ENCODE measurements at regions not wholly inside any gene's neighbourhood (a gene's known extent, or its start where the extent isn't known, plus 50 kb on each side); places are given as distances from the start of the nearest gene placed in this dataset.
A peak's percentile ranks its signal among the peaks of the same experiment; 100 is the strongest.

DNA sequence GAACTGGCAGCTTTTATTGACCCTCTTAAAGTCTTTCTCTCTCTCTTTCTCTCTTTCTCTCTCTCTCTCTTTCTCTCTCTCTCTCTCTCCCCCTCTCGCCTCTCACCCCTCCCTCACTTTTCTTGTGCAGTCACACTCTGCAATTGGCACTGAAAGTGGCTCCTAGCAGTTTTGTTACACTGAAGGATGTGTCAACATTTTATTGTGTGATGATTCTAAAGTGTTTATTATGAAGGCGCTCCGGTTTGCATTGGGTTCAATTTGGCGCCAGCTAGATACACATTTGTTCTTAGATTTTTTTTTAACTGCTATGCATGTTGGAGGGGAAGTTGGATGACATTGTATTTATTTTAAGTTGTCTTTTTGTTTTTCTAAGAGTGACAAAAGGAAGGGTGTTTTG is 64.0 kb upstream of the CHRM3 start:
- no peak for DNase-seq (ENCODE audit: low spot score)

DNA sequence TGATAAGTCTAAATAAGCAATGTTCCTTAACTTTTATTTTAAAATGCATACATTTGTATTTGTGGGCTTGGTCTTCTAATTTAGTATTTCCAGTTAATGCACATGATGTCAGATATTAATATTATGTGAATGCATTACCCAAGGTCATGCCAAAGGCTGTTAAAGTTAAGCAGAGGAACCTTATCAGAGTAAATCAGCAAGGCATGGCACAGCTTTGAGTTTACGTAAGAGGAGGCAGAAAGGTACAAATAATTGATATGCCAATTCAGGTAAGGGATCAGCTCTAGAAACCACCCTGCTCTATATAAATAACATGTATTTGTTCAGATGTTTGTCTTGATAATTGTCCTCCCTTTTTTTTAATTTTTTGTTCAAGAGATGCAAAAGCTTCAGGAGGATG is 64.5 kb upstream of the CHRM3 start:
- DNase-seq (ENCODE audit: low spot score), result no peak

DNA sequence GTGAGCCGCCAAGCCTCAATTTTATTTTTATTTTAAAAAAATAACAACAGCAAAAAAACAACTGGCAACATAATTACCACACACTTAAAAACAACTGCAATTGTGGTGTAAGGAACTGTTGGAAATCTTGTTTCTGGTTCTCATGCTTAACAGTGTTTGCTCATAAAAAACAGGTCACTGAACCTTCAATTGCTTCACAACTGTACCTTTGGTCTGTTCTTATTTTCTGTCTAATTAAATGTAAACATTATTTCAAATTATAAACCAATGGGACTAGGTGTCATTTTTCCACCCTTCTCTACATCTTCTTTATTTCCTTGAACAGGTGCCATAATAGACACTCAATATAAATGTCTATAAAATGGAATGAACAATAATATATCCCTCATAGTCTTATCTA is 68.4 kb upstream of the CHRM3 start:
- no peak for DNase-seq (ENCODE audit: low spot score)

DNA sequence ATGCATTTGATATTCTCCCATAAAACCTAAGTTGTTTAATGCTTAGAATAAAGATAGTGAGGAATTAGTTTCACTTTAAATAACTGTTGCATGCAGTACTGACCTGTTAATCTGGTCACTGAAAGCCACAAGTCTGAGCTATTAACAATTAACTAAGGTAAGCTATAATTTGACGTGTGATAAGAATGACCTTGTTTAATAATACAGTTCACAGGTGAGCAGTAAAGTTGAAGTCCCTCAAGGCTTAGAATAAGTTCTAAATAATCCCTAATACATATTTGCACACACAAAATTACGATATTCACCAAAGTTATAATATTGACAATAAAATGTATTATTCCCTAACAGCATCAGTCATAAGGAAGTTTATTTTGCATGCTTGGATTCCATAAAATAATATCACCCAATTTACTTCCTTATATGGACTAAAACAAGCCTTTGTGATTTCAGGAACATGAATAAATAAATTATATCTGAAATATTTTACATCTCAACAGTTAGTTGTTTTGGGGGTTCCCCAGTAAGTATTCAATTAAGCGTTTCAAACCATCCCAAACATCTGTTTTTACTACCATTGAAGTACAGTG is 70.6 kb upstream of the CHRM3 start:
- DNase-seq (ENCODE audit: low spot score), result no peak

DNA sequence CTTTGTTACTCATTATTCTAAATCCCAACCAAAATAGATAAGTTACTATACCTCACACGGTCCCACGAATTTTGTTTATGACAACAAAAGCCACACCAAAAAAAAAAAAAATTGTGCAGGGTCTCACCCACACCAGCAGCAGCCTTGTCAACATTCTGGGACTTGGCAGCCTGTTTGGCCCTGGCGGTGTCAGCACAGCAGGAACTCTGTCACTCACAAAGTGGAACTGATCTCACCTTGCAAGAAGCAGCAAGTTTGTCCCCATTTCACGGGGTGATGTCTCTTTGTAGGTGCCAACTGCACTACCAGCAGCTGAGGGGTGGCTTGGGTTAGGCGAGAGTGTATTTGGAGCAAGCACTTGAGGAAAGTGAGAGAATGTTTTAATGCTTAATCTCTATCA is 75.0 kb upstream of the CHRM3 start:
- DNase-seq (ENCODE audit: low spot score), result no peak

DNA sequence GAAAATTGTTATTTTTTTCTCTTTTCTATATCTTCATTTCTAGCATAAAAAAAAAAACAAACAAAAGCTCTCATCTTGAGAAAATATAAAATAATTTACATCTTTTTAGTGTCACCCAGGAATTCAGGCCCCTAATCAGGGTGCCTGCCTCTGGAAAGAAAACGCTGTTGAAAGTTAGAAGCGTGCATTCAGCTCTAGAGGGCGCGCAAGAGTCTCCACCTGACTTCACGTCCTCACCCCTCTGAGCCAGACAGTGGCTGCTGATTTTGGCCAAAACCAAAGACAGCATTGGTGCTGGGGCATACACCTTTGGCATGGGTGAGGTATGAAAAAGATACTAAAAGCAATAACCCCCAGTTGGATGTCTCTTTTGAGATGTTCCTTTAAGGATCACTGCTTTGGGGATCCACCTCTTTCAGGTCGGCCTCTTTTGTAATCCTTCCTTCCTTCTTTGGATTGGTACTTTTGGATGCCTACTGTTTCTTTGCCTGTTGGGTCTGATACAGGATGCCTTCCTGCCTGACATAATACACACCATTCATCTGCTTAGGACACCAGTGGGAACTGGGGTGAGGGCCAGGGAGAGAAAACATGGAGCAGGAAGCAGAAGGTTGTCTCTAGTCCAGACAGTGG is 77.6 kb upstream of the CHRM3 start:
- DNase-seq (ENCODE audit: low spot score), result no peak

DNA sequence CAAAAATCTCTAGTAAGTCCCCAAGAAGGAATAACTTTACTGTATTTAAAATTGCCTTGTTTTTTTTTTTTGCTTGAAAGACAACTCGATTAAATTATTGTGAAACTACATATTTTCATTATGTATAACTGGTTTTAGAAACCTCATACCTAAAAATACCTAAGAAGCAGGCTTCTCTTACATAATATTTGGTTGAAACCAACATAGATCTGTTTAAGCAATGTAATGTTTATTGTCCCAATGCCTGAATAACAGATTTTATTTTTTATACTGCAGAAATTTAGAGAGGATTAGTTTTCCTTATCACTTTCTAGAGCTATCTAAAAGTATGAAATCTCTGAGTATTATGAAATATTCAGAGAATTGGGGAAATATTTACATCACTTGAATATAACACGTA is 78.5 kb upstream of the CHRM3 start:
- no peak for DNase-seq (ENCODE audit: low spot score)

DNA sequence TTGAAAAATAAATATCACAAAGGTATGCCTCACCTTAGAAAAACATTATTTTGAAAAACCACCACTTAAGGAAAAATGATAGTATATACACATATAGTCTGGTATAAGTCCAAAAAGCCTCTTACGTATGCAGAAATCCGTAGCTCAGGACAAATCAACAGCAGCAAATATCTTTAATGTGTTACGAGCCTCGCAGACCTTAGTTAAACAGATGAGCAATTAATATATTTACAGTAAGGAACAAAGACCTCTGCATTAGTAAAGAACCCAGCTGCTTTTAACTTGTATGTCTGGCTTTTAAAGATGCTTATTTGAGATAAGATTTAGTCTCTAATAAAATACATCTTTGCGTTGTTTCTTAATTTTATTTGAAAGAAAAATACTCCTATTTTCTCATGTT is 79.9 kb upstream of the CHRM3 start:
- peak; percentile 20 for DNase-seq (ENCODE audit: low spot score)

DNA sequence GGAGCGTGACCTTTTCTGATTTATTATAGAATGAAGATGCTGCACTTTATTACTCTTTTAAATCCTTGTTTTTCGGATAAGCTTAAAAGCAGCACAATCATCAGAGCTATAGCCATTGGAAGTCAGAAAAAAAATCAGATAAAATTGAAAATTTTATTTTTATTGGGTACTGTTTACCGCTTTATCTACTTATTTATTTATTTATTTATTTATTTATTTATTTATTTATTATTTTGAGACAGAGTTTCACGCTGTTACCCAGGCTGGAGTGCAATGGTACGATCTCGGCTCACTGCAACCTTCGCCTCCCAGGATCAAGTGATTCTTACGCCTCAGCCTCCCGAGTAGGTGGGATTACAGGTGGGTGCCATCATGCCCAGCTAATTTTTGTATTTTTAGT is 83.1 kb upstream of the CHRM3 start:
- DNase-seq (ENCODE audit: low spot score), result no peak

DNA sequence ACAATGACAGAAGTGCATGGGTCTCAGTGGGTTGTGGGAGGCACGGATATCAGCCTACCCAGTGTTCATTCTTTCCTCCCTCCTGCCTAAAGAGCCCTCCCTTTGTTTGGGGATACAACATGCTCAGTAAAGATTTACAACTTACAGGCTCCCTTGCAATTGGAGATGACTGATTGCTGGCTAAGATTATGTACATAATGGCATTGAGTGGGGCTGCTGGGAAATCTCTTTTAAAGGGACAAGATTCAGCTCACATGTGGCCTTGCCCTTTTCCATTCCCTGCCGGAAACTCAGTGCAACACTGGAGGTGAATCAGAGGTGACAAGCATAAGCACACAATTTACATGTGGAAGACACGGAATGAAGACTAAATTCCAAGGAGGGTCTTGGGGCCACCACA is 83.7 kb upstream of the CHRM3 start:
- DNase-seq (ENCODE audit: low spot score), result no peak

DNA sequence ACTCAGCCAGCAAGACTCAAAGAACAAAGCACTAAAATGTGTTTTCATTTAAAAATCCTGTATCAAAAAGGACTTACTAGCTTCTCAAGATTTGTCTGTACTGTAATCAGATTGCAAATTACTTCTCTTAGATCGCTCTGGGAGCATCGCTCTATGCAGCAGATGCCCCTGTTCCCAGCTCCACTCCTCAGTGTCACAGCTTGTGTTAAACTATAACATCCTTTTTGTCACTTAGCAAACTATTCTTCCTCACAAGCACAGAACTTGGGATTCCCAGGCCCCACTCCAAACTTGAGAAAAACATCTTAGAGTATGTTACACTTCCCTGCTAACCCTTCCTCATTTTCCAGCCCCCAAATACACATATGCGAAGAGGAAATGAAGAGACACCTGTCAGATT is 85.1 kb upstream of the CHRM3 start:
- no peak for DNase-seq (ENCODE audit: low spot score)

DNA sequence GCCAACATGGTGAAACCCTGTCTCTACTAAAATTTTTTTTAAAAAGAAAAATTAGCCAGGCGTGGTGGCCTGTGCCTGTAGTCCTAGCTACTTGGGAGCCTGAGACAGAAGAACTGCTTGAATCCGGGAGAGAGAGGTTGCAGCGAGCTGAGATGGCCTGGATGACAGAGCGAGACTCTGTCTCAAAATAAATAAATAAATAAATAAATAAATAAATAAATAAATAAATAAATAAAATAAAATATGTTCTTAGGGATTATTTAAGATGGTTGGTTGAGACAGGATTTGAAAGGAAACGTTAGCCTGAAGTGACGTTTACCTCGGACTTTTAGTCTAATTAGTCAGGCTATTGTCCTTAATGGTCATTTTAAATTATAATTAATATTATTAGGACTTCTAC is 88.5 kb upstream of the CHRM3 start:
- no peak for DNase-seq (ENCODE audit: low spot score)

DNA sequence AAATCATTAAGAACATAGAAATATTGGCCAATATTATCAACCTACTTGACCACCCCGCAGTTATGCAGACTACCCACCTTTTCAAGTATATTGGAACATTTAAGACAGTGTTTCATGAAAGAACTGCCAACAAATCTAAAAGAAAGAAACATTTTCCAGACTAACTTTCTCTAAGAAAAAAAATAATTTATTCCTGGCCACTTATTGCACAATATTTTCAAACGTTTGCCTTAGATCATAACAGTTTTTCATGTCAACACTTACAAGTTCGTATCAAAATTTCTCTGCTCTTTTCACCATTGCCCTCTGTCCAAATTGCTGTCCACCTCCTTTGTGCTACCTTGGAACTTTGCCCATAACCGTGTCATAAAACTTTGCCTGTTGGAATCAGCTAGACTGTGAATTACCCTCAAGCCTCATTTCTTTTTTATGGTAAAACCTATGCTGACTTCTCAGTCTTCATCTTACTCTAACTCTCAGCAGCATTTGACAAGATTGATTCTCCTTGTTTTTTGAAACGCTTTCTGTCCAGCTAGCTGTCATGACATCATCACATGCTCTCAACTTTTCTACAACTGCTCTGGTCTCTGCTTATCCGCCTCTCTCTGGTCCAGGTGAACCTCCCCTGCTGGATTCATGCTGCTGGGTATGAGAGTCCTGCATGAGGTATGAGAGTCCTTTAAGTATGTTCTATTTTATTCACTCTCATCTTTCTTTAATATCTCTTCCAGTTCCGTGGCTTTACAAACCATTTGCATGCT is 92.8 kb upstream of the CHRM3 start:
- DNase-seq (ENCODE audit: low spot score), result peak; percentile 71

DNA sequence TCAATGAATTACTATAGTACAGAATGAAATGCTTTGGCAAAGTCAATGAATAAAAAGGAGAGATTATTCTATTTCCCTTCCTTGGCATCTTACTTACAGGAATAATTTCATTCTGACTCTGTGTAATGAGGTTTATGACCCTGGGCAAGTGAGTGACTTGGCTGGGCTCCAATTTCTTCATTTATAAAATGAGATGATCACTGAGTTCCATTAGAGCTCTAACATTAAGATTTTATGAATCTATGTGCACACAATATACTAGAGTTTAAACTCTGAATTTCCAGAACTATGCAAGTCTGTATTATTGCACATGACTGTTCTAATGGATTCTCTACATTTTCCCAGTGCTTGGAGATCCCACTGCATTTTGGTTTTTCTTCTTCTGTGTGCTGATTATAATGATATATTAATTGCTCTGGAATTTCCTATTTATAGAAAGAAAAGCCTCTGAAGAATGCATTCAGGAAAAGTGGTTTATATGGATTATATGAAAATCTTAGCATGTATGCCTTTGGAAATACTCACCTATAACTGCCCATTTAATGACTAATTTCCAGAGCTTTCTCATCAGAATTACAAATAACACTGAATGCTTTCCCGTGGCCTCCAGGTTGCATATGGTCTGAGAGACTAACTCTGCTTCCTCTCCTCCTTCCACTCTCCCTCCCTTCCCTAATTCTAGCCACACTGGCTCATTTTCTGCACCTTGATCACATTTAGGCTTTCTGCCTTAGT is 97.4 kb upstream of the CHRM3 start:
- no peak for DNase-seq (ENCODE audit: low spot score)

DNA sequence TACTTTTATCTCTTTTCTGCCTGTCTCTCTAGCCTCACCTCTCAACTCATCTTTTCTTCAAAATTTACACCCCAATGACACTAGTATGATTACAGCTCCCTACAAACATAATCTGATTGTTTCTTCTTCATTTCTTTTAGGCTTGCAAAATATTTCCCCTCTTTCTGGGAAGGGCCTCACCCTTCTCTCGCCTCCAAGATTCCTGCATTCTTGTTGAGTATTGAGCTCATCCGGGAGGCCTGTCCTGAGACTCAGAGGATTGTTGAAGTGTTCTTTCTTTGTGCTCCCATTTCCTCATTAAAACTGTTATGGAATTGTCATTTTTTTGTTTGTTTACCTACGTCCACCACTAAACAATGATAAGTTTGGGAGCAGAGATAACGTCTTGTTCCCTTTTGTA is 99.1 kb upstream of the CHRM3 start:
- DNase-seq (ENCODE audit: low spot score), result no peak

DNA sequence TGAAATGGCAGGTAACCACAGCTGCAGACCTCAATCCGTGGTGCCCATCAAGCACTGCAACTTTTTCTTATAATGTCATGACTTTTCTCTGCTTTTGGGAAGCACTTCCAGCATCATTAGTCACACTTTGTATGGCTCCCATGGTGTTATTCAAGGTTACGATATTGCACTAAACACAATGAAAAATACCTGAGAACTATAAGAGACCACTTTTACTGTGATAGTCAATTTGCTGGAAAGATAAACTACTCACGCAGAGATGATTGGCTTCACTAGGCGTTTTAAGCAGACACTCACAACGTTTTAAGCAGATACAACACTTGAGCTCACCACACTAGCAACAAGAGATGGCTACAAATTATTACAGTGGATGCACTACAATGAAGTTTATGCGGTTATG is 103.2 kb upstream of the CHRM3 start:
- DNase-seq (ENCODE audit: low spot score), result no peak

DNA sequence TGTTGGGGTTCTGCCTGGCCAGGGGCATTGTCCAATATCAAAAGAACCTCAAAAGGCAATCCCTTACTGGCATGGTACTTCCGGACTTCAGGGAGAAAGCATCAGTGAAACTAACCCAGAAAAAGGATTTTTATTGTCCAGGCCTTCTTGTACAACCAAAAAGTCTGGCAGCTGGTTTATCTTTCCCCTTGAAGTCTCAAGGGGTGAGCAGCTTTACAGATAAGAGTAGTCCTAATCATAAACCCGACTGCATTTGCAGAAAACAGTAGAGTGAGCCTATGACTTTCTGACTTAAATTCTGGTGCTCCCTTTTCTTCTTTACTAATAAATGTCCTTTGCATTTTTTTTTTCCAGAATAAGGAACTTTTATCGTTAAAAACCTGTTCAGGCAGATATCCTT is 104.0 kb upstream of the CHRM3 start:
- peak; percentile 91 for DNase-seq (ENCODE audit: low spot score)

DNA sequence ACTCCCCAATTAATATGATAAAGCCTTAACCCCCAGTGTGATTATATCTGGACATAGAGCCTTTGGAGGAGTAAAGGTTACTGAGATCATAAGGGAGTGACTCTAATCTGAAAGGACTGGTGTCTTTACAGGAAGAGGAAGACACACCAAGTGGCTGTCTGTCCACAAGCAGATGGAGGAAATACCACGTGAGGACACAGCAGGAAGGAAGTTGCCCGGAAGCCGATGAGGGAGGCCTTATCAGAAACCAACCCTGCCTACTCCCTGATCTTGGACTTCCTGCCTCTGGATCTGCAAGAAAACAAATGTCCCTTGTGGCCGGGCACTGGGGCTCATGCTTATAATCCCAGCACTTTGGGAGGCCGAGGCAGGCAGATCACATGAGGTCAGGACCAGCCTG is 110.3 kb upstream of the CHRM3 start:
- no peak for DNase-seq (ENCODE audit: low spot score)

DNA sequence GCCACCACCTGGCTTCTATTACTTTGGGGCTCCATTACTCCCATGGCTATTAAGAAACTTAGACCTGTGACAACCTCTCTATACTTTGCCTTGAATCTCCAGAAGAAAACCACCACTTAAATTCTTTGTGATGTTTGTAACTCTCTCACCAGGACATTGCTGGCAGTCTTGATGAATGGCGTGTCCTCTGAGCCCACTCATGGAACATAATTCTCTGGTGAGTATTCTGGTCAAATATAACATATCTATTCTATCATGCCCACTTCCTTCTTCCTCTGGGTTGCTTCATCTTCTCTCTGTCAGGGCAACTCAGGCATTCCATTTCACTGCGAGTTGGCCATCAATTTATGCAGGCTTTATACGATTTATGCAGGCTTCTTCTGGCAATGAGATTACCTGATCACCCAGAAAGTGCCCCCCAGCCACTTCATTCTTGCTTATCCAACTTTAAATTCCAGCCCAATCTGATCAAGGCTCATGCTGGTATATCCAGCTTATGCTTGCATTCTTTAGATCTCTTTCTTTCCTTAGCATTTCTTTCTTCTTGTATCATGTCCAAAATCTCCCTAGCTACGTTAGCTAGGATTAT is 112.0 kb upstream of the CHRM3 start:
- DNase-seq (ENCODE audit: low spot score), result no peak

DNA sequence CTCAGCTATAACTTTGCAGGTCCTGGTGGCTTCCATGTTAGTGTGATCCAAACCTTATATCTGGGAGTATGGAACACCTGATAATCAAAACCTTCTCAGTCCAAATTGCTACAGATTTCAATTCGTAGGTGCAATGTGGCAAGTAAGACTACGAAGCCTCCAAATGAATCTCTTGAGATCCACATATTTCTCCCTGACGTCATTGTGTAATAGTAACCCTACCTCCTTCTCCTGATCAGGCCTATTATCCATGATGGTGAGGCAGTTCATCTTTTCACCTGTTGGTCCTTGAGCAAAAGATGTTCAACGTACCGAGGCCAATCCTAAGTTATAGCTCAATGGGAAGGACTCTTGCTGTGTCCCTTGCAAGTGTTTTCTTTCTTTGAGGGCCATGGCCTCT is 115.9 kb upstream of the CHRM3 start:
- DNase-seq (ENCODE audit: low spot score), result no peak

DNA sequence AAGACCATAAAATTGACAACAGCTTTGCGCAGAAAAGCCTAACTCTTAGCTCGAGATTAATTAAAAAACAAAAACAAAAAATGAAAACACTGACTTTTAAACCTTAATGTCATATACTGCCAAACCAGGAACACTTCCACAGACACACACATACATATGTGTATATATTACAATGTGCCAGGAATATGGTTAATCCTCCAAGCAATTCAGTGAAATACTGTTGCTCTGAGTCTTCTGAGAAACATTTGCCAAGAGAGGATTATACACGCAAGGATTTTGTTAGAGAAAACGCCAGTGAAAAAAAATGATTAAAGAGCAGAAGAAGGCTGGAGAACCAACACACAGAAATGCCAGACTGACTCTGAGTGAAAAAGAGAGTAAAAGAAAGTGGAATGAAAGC is 116.7 kb upstream of the CHRM3 start:
- DNase-seq (ENCODE audit: low spot score), result peak; percentile 91

DNA sequence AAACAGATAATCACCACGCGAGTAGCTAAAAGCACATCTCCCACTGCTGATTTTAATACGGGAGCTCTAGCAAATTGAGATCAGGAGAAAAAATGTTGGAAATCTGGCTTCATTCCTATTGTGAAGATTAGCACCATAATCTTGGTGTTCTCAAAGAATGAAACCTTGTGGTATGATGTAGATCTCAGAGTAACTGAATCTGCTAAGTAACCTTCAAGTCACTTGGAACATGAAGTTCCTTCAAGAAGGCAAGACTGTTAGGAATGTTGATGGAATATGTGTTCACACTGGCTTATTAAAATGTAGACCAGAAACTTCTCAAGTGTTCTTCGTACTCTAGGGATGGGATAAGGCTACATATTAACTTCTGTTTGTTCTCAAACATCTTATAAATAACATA is 117.4 kb upstream of the CHRM3 start:
- no peak for DNase-seq (ENCODE audit: low spot score)
